ENCODE measurements at regions not wholly inside any gene's neighbourhood (a gene's known extent, or its start where the extent isn't known, plus 50 kb on each side); places are given as distances from the start of the nearest gene placed in this dataset.

DNA sequence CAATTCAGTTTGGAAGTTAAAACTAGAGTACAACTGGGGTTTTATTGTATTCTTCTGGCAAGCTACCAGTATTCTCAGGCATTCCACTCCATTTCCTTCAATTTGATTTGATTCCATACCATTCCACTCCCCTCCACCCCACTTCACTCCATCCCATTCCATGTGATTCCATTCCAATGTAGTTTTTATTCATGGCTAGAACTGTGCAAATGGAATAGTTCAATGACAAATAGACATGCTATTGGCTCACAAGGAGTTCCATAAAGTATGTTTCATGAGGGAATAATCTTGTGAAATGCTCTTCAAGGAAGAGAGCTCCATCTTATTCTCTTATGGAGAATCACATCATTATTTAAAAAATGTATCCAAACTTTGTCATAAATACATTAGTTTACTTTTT lies 285.0 kb upstream of the BMP2 start:
- H2AFZ ChIP-seq (ENCODE audit: low read depth, low read length), result no peak overlapping the region
- TF ChIP-seq, protein P1, sequence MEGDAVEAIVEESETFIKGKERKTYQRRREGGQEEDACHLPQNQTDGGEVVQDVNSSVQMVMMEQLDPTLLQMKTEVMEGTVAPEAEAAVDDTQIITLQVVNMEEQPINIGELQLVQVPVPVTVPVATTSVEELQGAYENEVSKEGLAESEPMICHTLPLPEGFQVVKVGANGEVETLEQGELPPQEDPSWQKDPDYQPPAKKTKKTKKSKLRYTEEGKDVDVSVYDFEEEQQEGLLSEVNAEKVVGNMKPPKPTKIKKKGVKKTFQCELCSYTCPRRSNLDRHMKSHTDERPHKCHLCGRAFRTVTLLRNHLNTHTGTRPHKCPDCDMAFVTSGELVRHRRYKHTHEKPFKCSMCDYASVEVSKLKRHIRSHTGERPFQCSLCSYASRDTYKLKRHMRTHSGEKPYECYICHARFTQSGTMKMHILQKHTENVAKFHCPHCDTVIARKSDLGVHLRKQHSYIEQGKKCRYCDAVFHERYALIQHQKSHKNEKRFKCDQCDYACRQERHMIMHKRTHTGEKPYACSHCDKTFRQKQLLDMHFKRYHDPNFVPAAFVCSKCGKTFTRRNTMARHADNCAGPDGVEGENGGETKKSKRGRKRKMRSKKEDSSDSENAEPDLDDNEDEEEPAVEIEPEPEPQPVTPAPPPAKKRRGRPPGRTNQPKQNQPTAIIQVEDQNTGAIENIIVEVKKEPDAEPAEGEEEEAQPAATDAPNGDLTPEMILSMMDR (IDR thresholded peaks at IDR 0.05; ENCODE audit: borderline replicate concordance, extremely low read depth, low read length, poor library complexity, severe bottlenecking), result no peak
- TF ChIP-seq EZH2 (IDR thresholded peaks at IDR 0.05; ENCODE audit: borderline replicate concordance, low read depth, low read length, severe bottlenecking), result no peak
- H3K4me2 ChIP-seq (ENCODE audit: insufficient read depth, low read length), result no peak overlapping the region
- ATAC-seq (ENCODE audit: insufficient read depth, low read depth), result no peak
- no peaks in the 10 kb centered on the region for H3K79me2 ChIP-seq (ENCODE audit: insufficient read depth, low read length)
- H3K27ac ChIP-seq (ENCODE audit: low read length), result no peak overlapping the region
- H4K20me1 ChIP-seq (ENCODE audit: insufficient read depth, low read length), result no peaks in the 10 kb centered on the region
- no peaks in the 10 kb centered on the region for H3K9me3 ChIP-seq (ENCODE audit: insufficient read depth, low read length, severe bottlenecking)
- no peaks in the 10 kb centered on the region for H3K4me1 ChIP-seq (ENCODE audit: insufficient read depth, low read length)
- no peaks in the 10 kb centered on the region for H3K27me3 ChIP-seq (ENCODE audit: insufficient read depth, low read length, poor library complexity)
- no peak overlapping the region for H3K4me3 ChIP-seq (ENCODE audit: low read depth in 1 of 2, low read length in 2 of 2)
- H3K36me3 ChIP-seq (ENCODE audit: insufficient read depth, low read length), result no peaks in the 10 kb centered on the region
- no peak for DNase-seq
- no peak overlapping the region for H3K9ac ChIP-seq (ENCODE audit: low read depth, low read length)

DNA sequence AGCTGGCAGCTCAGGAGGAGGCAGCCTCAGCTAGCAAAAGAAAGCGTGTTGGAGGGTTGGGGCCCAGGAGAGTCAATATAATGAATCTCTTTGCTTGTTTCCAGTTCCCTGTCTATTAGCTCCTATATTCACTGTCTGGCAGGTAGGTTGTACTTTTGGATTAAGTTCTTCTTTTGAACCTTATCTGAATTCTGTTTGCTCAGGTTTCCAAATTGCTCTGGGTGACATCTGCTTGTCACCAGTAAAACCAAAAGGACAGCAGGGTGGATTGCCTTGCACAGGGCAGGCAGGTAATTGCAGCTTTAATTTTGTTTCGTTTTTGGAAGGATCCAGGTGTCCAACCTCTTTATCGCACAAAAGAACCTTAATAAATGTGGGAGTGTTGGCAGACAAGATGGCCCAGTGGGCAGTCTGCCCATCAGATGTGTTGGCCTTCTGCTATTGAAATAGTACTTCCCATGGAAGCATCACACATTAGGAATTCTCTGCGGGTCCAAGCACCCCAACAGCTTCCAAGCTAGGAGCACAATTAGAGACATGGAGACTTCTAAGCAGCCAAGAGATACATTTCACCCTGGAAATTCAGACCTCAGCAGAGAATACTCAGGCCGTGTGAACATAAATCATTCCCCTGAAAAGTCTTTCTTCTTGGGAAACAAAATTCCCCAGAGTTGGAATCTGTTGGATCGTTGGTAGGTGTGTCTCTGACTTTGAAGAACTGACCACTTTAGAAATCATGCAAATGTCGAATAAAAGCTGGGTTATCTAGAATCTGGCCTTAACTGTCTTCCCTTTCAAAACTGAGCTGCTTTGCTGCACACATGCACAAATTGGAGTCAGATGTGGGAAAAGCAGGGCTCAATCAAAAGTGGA lies 286.9 kb upstream of the BMP2 start:
- no peak overlapping the region for H3K4me3 ChIP-seq (ENCODE audit: low read depth in 1 of 2, low read length in 2 of 2)
- no peaks in the 10 kb centered on the region for H3K9me3 ChIP-seq (ENCODE audit: insufficient read depth, low read length, severe bottlenecking)
- no peak overlapping the region for H2AFZ ChIP-seq (ENCODE audit: low read depth, low read length)
- H3K9ac ChIP-seq (ENCODE audit: low read depth, low read length), result no peak overlapping the region
- no peaks in the 10 kb centered on the region for H3K36me3 ChIP-seq (ENCODE audit: insufficient read depth, low read length)
- no peak overlapping the region for H3K4me2 ChIP-seq (ENCODE audit: insufficient read depth, low read length)
- TF ChIP-seq, protein P1 (IDR thresholded peaks at IDR 0.05; ENCODE audit: borderline replicate concordance, extremely low read depth, low read length, poor library complexity, severe bottlenecking), result no peak
- no peak for TF ChIP-seq EZH2 (IDR thresholded peaks at IDR 0.05; ENCODE audit: borderline replicate concordance, low read depth, low read length, severe bottlenecking)
- no peak overlapping the region for H3K27ac ChIP-seq (ENCODE audit: low read length)
- H4K20me1 ChIP-seq (ENCODE audit: insufficient read depth, low read length), result no peaks in the 10 kb centered on the region
- H3K79me2 ChIP-seq (ENCODE audit: insufficient read depth, low read length), result no peaks in the 10 kb centered on the region
- no peaks in the 10 kb centered on the region for H3K4me1 ChIP-seq (ENCODE audit: insufficient read depth, low read length)
- no peaks in the 10 kb centered on the region for H3K27me3 ChIP-seq (ENCODE audit: insufficient read depth, low read length, poor library complexity)
- ATAC-seq (ENCODE audit: insufficient read depth, low read depth), result no peak
- no peak for DNase-seq

DNA sequence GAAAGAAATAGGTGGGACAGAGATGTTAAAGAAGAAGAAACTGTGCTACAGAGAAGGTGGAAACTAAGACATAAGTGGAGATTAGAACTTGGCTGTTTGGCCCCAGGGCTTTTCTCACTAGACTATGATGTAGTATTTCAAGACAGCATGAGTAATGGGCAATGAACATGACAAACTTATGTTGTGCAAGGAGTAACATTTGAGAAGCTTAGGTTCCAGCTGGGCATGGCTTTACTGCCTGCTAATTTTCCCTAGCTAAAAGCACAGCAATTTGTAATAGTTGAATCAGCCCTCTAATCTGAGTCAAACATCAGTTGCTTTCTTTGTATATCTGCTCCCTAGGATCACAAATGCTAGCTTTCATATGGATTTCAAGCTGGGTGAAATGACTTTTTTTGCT lies 294.3 kb upstream of the BMP2 start:
- DNase-seq, result no peak
- H3K36me3 ChIP-seq (ENCODE audit: insufficient read depth, low read length), result no peaks in the 10 kb centered on the region
- H3K4me1 ChIP-seq (ENCODE audit: insufficient read depth, low read length), result no peaks in the 10 kb centered on the region
- H3K9ac ChIP-seq (ENCODE audit: low read depth, low read length), result no peak overlapping the region
- no peaks in the 10 kb centered on the region for H3K9me3 ChIP-seq (ENCODE audit: insufficient read depth, low read length, severe bottlenecking)
- H3K4me2 ChIP-seq (ENCODE audit: insufficient read depth, low read length), result no peak overlapping the region
- H3K79me2 ChIP-seq (ENCODE audit: insufficient read depth, low read length), result no peaks in the 10 kb centered on the region
- TF ChIP-seq, protein P1 (IDR thresholded peaks at IDR 0.05; ENCODE audit: borderline replicate concordance, extremely low read depth, low read length, poor library complexity, severe bottlenecking), result no peak
- no peak for TF ChIP-seq EZH2 (IDR thresholded peaks at IDR 0.05; ENCODE audit: borderline replicate concordance, low read depth, low read length, severe bottlenecking)
- no peak for ATAC-seq (ENCODE audit: insufficient read depth, low read depth)
- H2AFZ ChIP-seq (ENCODE audit: low read depth, low read length), result no peak overlapping the region
- no peaks in the 10 kb centered on the region for H4K20me1 ChIP-seq (ENCODE audit: insufficient read depth, low read length)
- peaks cover 4% of the 10 kb centered on the region for H3K27me3 ChIP-seq (ENCODE audit: insufficient read depth, low read length, poor library complexity)
- no peak overlapping the region for H3K27ac ChIP-seq (ENCODE audit: low read length)
- no peak overlapping the region for H3K4me3 ChIP-seq (ENCODE audit: low read depth in 1 of 2, low read length in 2 of 2)

All from DND-41 (cell line).